ENCODE measurements at regions not wholly inside any gene's neighbourhood (a gene's known extent, or its start where the extent isn't known, plus 50 kb on each side); places are given as distances from the start of the nearest gene placed in this dataset.

GRCh38 chr12:16674885-16675284 lies 68.9 kb upstream of the LMO3 start:
- TF ChIP-seq, protein P1, sequence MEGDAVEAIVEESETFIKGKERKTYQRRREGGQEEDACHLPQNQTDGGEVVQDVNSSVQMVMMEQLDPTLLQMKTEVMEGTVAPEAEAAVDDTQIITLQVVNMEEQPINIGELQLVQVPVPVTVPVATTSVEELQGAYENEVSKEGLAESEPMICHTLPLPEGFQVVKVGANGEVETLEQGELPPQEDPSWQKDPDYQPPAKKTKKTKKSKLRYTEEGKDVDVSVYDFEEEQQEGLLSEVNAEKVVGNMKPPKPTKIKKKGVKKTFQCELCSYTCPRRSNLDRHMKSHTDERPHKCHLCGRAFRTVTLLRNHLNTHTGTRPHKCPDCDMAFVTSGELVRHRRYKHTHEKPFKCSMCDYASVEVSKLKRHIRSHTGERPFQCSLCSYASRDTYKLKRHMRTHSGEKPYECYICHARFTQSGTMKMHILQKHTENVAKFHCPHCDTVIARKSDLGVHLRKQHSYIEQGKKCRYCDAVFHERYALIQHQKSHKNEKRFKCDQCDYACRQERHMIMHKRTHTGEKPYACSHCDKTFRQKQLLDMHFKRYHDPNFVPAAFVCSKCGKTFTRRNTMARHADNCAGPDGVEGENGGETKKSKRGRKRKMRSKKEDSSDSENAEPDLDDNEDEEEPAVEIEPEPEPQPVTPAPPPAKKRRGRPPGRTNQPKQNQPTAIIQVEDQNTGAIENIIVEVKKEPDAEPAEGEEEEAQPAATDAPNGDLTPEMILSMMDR (IDR thresholded peaks at IDR 0.05) = no peak
- TF ChIP-seq POLR2A (IDR thresholded peaks at IDR 0.05; ENCODE audit: low read depth) (no peak), EP300 (IDR thresholded peaks at IDR 0.05) (no peak)
